Panc1 (cell line): ENCODE measurements at regions not wholly inside any gene's neighbourhood (a gene's known extent, or its start where the extent isn't known, plus 50 kb on each side); places are given as distances from the start of the nearest gene placed in this dataset.

ENCODE experiments used
- ATAC-seq: fragments of 200-7000 bp; cut with Tn5 transposase; 2 replicates; pipeline ENCODE4 v1.9.1; 2020; ENCODE audit warnings: mild to moderate bottlenecking, moderate library complexity
- BruUV-seq: library from RNA; stranded (reverse); fragments of 400-500 nt; replicated peaks from 2 replicates; lab custom pipeline; 2021; lab: Mats Ljungman, UMichigan
- CTCF ChIA-PET: fragments of 300-600 bp; sonication (Branson Sonifier 250); formaldehyde crosslinking; loops from one replicate; lab custom pipeline; 2022; ENCODE audit warnings: antibody characterized with exemption; lab: Charles Lee
- POLR2A ChIA-PET: fragments of 300-600 bp; sonication (Branson Sonifier 250); formaldehyde crosslinking; loops from one replicate; lab custom pipeline; 2022; ENCODE audit warnings: antibody characterized with exemption; lab: Charles Lee
- DNase-seq: peaks from one replicate; pipeline ENCODE4 v3.0.0-alpha.2; 2010; ENCODE audit warnings: low read depth, low spot score
- H3K27ac ChIP-seq: 2 replicates; pipeline ENCODE4 v1.5.1; 2011; ENCODE audit warnings: mild to moderate bottlenecking, low read length, inconsistent platforms
- H3K27me3 ChIP-seq: fragments of 200-500 bp; sonication (Bioruptor generic); 2 replicates; pipeline ENCODE4 v1.6.0; 2014; ENCODE audit warnings: low read length, inconsistent platforms; ENCODE audit not compliant: control insufficient read depth, insufficient read depth
- H3K36me3 ChIP-seq: fragments of 200-500 bp; sonication (Bioruptor generic); 2 replicates; pipeline ENCODE4 v1.5.1; 2014; ENCODE audit warnings: inconsistent platforms, mild to moderate bottlenecking, low read length, moderate library complexity; ENCODE audit not compliant: control insufficient read depth, insufficient read depth
- H3K4me1 ChIP-seq: 2 replicates; pipeline ENCODE4 v1.5.1; 2011; ENCODE audit warnings: inconsistent platforms, mild to moderate bottlenecking, low read length, moderate library complexity; ENCODE audit not compliant: control insufficient read depth, insufficient read depth
- H3K4me3 ChIP-seq, 2 experiments: 2 replicates each; pipeline ENCODE4 v1.5.1; 2011 to 2012; ENCODE audit warnings: low read depth in 2 of 2, low read length in 2 of 2, mild to moderate bottlenecking in 2 of 2, inconsistent platforms in 1 of 2, moderate library complexity in 1 of 2
- H3K9me3 ChIP-seq: fragments of 200-500 bp; sonication (Bioruptor generic); 2 replicates; pipeline ENCODE4 v1.5.1; 2014; ENCODE audit warnings: low read depth, mild to moderate bottlenecking, inconsistent platforms, low read length, moderate library complexity; ENCODE audit not compliant: control insufficient read depth, insufficient read depth
- CTCF ChIP-seq: fragments of 450-650 bp; IDR thresholded peaks from 2 replicates; pipeline ENCODE4 v1.5.1; 2017; ENCODE audit warnings: mild to moderate bottlenecking
- POLR2AphosphoS5 ChIP-seq: IDR thresholded peaks from 2 replicates; pipeline ENCODE4 v1.6.1; 2012; ENCODE audit warnings: mild to moderate bottlenecking, low read depth, low read length, moderate library complexity
- REST ChIP-seq, 2 experiments: IDR thresholded peaks; 2 replicates each; pipeline ENCODE4 v1.6.1; 2011 to 2012; ENCODE audit warnings: low read depth in 2 of 2, control low read depth in 1 of 2, low read length in 1 of 2, mild to moderate bottlenecking in 1 of 2, moderate library complexity in 1 of 2; ENCODE audit not compliant: insufficient read depth in 1 of 2
- SIN3A ChIP-seq: IDR thresholded peaks from 2 replicates; pipeline ENCODE4 v1.6.1; 2012; ENCODE audit warnings: low read depth, mild to moderate bottlenecking, low read length, moderate library complexity, borderline replicate concordance; ENCODE audit not compliant: insufficient read depth
- TCF7L2 ChIP-seq: IDR thresholded peaks from 2 replicates; pipeline ENCODE4 v1.6.1; 2011; ENCODE audit warnings: mild to moderate bottlenecking, low read depth, low read length, inconsistent platforms
- in situ Hi-C: cut with HindIII; loops from 2 replicates; pipeline ENCODE4 v1.10.0; 2016; ENCODE audit warnings: low sequenced_read_pairs, low pct_unique_long_range_greater_than_20kb
- intact Hi-C: fragments of 100-400 bp; cut with micrococcal nuclease; formaldehyde crosslinking; loops from one replicate; pipeline ENCODE4 v1.10.0; 2022; ENCODE audit not compliant: unreplicated experiment

- TF ChIP-seq REST (IDR thresholded peaks at IDR 0.05; ENCODE audit: insufficient read depth in 1 of 2, low read depth in 2 of 2, low read length in 1 of 2) (no peak), TCF7L2 (no peak), CTCF (no peak), POLR2AphosphoS5 (no peak), SIN3A (no peak)
- in situ Hi-C loops, result no loop called here
- Histone ChIP-seq H3K27me3 (no peaks in the 10 kb centered on the region), H3K27ac (no peak overlapping the region), H3K4me3 (no peak overlapping the region; a peak in 1 of 4 replicates), H3K4me1 (peaks cover 8% of the 10 kb centered on the region; the same call in 1 of the 2 replicates), H3K9me3 (peaks cover 3% of the 10 kb centered on the region; the same call in 1 of the 2 replicates), H3K36me3 (no peaks in the 10 kb centered on the region)
- DNase-seq (no peak), ATAC-seq (0 out of 2 replicates have a peak, but pooled peaks have one; percentile 1)
- intact Hi-C loops, result no loop called here
- POLR2A ChIA-PET, result no interaction called here
- no TSS peak for BruUV-seq
- CTCF ChIA-PET, result interaction anchor here (1.2 to 1.5 kb wide), 4 partner anchors 19 to 219 kb away, joined by 3 to 6 read pairs (median 4); no protein-coding TSS in a partner anchor
Observed at GRCh38 chr2:240232264-240232915, 91.9 kb upstream of the OTOS start.

GRCh38 chr2:240232961-240233884, 92.8 kb upstream of the OTOS start:
- ATAC-seq, result peak; percentile 94
- intact Hi-C loops, result loop anchor here (1.0 kb wide), 1 partner anchor 205 kb away; no protein-coding TSS in a partner anchor

More at GRCh38 chr2:240232961-240233884, 92.8 kb upstream of the OTOS start:
- peaks cover 8% of the 10 kb centered on the region; the same call in 1 of the 2 replicates for H3K4me1 ChIP-seq
- H3K27ac ChIP-seq, result no peak overlapping the region
- no peaks in the 10 kb centered on the region for H3K36me3 ChIP-seq
- in situ Hi-C loops, result no loop called here
- ChIA-PET CTCF (interaction anchor here (0.6 to 1.5 kb wide), 6 partner anchors 20 to 227 kb away, joined by 3 to 6 read pairs (median 4); no protein-coding TSS in a partner anchor), POLR2A (no interaction called here)
- H3K27me3 ChIP-seq, result no peaks in the 10 kb centered on the region
- peaks cover 3% of the 10 kb centered on the region; the same call in 1 of the 2 replicates for H3K9me3 ChIP-seq
- TF ChIP-seq SIN3A (no peak), REST (IDR thresholded peaks at IDR 0.05; ENCODE audit: insufficient read depth in 1 of 2, low read depth in 2 of 2, low read length in 1 of 2) (no peak), POLR2AphosphoS5 (no peak), TCF7L2 (no peak), CTCF (peak; percentile 93)
- H3K4me3 ChIP-seq, result peak overlapping the region; percentile 37 to 55
- no TSS peak for BruUV-seq
- peak; percentile 52 for DNase-seq
